MCF 10A (cell line): ENCODE measurements at regions not wholly inside any gene's neighbourhood (a gene's known extent, or its start where the extent isn't known, plus 50 kb on each side); places are given as distances from the start of the nearest gene placed in this dataset.
A peak's percentile ranks its signal among the peaks of the same experiment; 100 is the strongest.

Source experiments
- BruUV-seq: library from RNA; stranded (reverse); fragments of 400-500 nt; replicated peaks from 2 replicates; lab custom pipeline; 2021; lab: Mats Ljungman, UMichigan
- CTCF ChIA-PET: fragments of 300-600 bp; sonication (Branson Sonifier 250); formaldehyde crosslinking; extraction: SDS; loops from one replicate; lab custom pipeline; 2021; ENCODE audit warnings: antibody characterized with exemption, inconsistent platforms; lab: Yijun Ruan, JAX
- POLR2A ChIA-PET: fragments of 300-600, 350-650 bp; sonication (Branson Sonifier 250); formaldehyde crosslinking; extraction: SDS; loops from one replicate; lab custom pipeline; 2020; ENCODE audit warnings: antibody characterized with exemption, inconsistent platforms; lab: Yijun Ruan, JAX
- DNase-seq: peaks from one replicate; pipeline ENCODE4 v3.0.0-alpha.2; 2018; ENCODE audit not compliant: unreplicated experiment
- H3K27ac Mint-ChIP-seq: one replicate; pipeline ENCODE4 v1.8.0; 2022; ENCODE audit warnings: mild to moderate bottlenecking, low read depth, mixed read lengths; ENCODE audit not compliant: unreplicated experiment
- H3K27me3 Mint-ChIP-seq: one replicate; pipeline ENCODE4 v1.8.0; 2022; ENCODE audit warnings: mixed read lengths; ENCODE audit not compliant: insufficient read depth, unreplicated experiment
- H3K36me3 Mint-ChIP-seq: one replicate; pipeline ENCODE4 v1.8.0; 2022; ENCODE audit warnings: mild to moderate bottlenecking, moderate library complexity, mixed read lengths; ENCODE audit not compliant: insufficient read depth, unreplicated experiment
- H3K4me1 Mint-ChIP-seq: one replicate; pipeline ENCODE4 v1.8.0; 2022; ENCODE audit warnings: mixed read lengths; ENCODE audit not compliant: insufficient read depth, unreplicated experiment
- H3K4me3 Mint-ChIP-seq: one replicate; pipeline ENCODE4 v1.8.0; 2022; ENCODE audit warnings: mild to moderate bottlenecking, moderate library complexity, mixed read lengths; ENCODE audit not compliant: unreplicated experiment
- H3K9me3 Mint-ChIP-seq: one replicate; pipeline ENCODE4 v1.8.0; 2022; ENCODE audit warnings: mixed read lengths; ENCODE audit not compliant: unreplicated experiment
- CTCF ChIP-seq: fragments of 200-600 bp; IDR thresholded peaks from one replicate; pipeline ENCODE4 v1.8.0; 2022; ENCODE audit warnings: antibody characterized with exemption, mild to moderate bottlenecking; ENCODE audit not compliant: unreplicated experiment
- intact Hi-C: fragments of 100-400 bp; cut with micrococcal nuclease; formaldehyde crosslinking; loops from 2 replicates; pipeline ENCODE4 v1.14.1; 2022

DNA sequence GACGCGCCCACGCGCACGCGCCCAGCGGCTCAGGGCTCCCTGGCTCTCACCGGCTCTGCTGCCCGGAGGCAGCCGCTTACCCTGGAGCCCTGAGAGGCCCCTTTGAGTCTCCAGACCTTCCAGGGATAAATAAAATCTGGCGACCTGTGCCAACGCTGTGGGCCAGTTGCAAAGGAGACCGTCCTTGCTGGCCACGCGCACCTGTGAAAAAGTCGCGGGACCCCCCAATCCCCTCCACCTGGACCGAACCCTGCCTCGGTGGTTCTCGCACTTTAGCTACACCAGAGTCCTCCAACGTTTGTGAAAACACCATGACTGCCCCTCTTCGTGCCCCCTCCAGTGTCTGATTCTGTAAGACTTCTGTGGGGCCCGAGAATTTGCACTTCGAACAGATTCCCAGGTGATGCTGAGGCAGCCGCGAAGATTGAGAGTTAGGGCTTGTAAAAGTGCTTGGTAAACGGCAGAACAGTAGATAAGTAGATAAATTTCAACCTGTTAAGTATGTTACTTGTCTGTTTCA, 102.4 kb upstream of the SVIL start:
- Mint-ChIP-seq H3K36me3 (no peaks in the 10 kb centered on the region), H3K27me3 (no peaks in the 10 kb centered on the region), H3K9me3 (no peaks in the 10 kb centered on the region), H3K4me1 (peaks cover 15% of the 10 kb centered on the region), H3K4me3 (peak overlapping the region; percentile 51), H3K27ac (no peak overlapping the region)
- CTCF ChIA-PET, result interaction anchor here (1.2 to 1.8 kb wide), 3 partner anchors 9 to 121 kb away, joined by 4 to 8 read pairs (median 6); no protein-coding TSS in a partner anchor
- no peak for DNase-seq
- TF ChIP-seq CTCF, result no peak
- no TSS peak for BruUV-seq
- POLR2A ChIA-PET, result interaction anchor here (1.4 to 1.5 kb wide), 4 partner anchors 20 to 266 kb away, joined by 3 to 4 read pairs (median 4); no protein-coding TSS in a partner anchor
- intact Hi-C loops, result loop anchor here (2.0 to 5.0 kb wide), 3 partner anchors 70 to 210 kb away; no protein-coding TSS in a partner anchor

DNA sequence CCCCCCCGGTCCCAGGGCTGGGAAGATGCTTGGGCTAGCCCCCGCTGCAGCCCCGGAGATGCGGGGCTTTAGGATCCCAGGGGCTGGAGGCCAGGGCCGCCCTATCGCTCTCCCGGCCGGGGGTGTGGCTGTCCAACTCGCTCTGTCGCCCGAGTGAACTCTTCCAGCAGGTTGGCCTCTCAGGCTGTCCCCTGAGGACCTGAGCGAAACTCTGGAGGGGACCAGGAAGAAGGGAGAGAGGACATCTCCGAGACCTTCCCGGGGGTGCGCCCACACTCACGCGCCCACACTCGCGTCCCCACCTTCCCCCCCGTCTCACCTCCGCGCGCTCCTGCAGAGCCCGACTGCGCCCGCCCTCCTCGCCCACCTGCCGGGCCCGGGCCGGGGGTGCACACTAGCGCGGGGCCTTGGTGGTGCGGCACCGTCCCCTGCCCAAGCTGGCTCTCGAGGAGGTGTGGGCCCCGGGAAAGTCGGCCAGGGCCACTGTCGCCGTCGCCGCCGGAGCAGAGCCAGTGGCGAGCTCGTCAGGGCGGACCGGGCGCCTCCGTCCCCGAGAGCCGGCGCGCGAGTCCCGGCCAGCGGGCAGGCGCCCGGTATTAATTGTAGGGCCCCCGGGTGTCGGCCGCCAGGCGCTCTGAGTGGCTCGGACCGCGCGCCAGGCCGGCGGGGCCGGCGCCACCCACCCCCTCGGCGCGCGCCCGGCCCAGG, 101.7 kb upstream of the SVIL start:
- intact Hi-C loops, result loop anchor here (1.0 to 5.0 kb wide), 5 partner anchors 71 to 266 kb away; no protein-coding TSS in a partner anchor
- no peaks in the 10 kb centered on the region for H3K27me3 Mint-ChIP-seq

GRCh38 chr10:29735628-29736365, 101.0 kb upstream of the SVIL start:
- peaks cover 19% of the 10 kb centered on the region for H3K4me1 Mint-ChIP-seq
- intact Hi-C loops, result loop anchor here (1.0 to 5.0 kb wide), 8 partner anchors 72 to 267 kb away; partner anchors contain the start of gene SVIL
- CTCF ChIA-PET, result interaction anchor here (0.6 to 2.3 kb wide), 10 partner anchors 10 to 776 kb away, joined by 3 to 10 read pairs (median 4); no protein-coding TSS in a partner anchor
- DNase-seq, result peak; percentile 83
- TF ChIP-seq CTCF, result peak; percentile 85
- BruUV-seq, result no TSS peak
- POLR2A ChIA-PET, result interaction anchor here (0.6 to 2.0 kb wide), 12 partner anchors 11 to 628 kb away, joined by 3 to 12 read pairs (median 4); partner anchors contain the start of gene SVIL
- no peaks in the 10 kb centered on the region for H3K27me3 Mint-ChIP-seq
- H3K27ac Mint-ChIP-seq, result no peak overlapping the region
- peak overlapping the region; percentile 81 for H3K4me3 Mint-ChIP-seq
- H3K36me3 Mint-ChIP-seq, result no peaks in the 10 kb centered on the region
- H3K9me3 Mint-ChIP-seq, result no peaks in the 10 kb centered on the region

More for the DNA sequence above, 101.7 kb upstream of the SVIL start:
- Mint-ChIP-seq H3K36me3 (no peaks in the 10 kb centered on the region), H3K4me1 (peaks cover 19% of the 10 kb centered on the region), H3K27ac (no peak overlapping the region), H3K4me3 (peak overlapping the region; percentile 81), H3K9me3 (no peaks in the 10 kb centered on the region)
- ChIA-PET POLR2A (interaction anchor here (0.6 to 2.0 kb wide), 10 partner anchors 10 to 627 kb away, joined by 3 to 12 read pairs (median 3); partner anchors contain the start of gene SVIL), CTCF (interaction anchor here (0.6 to 1.8 kb wide), 8 partner anchors 9 to 775 kb away, joined by 3 to 8 read pairs (median 4); no protein-coding TSS in a partner anchor)
- peak; percentile 47 for DNase-seq
- no peak for TF ChIP-seq CTCF
- BruUV-seq, result no TSS peak
